ENCODE measurements at regions not wholly inside any gene's neighbourhood (a gene's known extent, or its start where the extent isn't known, plus 50 kb on each side); places are given as distances from the start of the nearest gene placed in this dataset.

GRCh38 chr3:16118396-16118795 lies 56.1 kb upstream of the GALNT15 start:
- TF ChIP-seq, protein P1, sequence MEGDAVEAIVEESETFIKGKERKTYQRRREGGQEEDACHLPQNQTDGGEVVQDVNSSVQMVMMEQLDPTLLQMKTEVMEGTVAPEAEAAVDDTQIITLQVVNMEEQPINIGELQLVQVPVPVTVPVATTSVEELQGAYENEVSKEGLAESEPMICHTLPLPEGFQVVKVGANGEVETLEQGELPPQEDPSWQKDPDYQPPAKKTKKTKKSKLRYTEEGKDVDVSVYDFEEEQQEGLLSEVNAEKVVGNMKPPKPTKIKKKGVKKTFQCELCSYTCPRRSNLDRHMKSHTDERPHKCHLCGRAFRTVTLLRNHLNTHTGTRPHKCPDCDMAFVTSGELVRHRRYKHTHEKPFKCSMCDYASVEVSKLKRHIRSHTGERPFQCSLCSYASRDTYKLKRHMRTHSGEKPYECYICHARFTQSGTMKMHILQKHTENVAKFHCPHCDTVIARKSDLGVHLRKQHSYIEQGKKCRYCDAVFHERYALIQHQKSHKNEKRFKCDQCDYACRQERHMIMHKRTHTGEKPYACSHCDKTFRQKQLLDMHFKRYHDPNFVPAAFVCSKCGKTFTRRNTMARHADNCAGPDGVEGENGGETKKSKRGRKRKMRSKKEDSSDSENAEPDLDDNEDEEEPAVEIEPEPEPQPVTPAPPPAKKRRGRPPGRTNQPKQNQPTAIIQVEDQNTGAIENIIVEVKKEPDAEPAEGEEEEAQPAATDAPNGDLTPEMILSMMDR (IDR thresholded peaks at IDR 0.05), result no peak
- TF ChIP-seq EP300 (IDR thresholded peaks at IDR 0.05), result no peak
